KMS-11 (cell line): ENCODE measurements at regions not wholly inside any gene's neighbourhood (a gene's known extent, or its start where the extent isn't known, plus 50 kb on each side); places are given as distances from the start of the nearest gene placed in this dataset.

Source experiments
- H2AFZ ChIP-seq: fragments of 200-600 bp; sonication (generic); 2 replicates; pipeline ENCODE4 v1.6.1; 2016; ENCODE audit warnings: antibody characterized with exemption, mixed run types, low read depth
- H3K27ac ChIP-seq: fragments of 200-600 bp; sonication (generic); 2 replicates; pipeline ENCODE4 v1.6.1; 2016; ENCODE audit warnings: mild to moderate bottlenecking, mixed run types
- H3K27me3 ChIP-seq: fragments of 200-600 bp; sonication (generic); 2 replicates; pipeline ENCODE4 v1.6.1; 2017; ENCODE audit warnings: mild to moderate bottlenecking, low read depth, mixed run types, moderate library complexity; ENCODE audit not compliant: insufficient read depth
- H3K36me3 ChIP-seq: fragments of 200-600 bp; sonication (generic); 2 replicates; pipeline ENCODE4 v1.6.1; 2017; ENCODE audit warnings: mild to moderate bottlenecking, mixed run types; ENCODE audit not compliant: insufficient read depth
- H3K4me1 ChIP-seq: fragments of 200-600 bp; sonication (generic); 2 replicates; pipeline ENCODE4 v1.6.1; 2016; ENCODE audit warnings: mild to moderate bottlenecking, low read depth, mixed run types; ENCODE audit not compliant: poor library complexity, severe bottlenecking
- H3K4me2 ChIP-seq: fragments of 200-600 bp; sonication (generic); 2 replicates; pipeline ENCODE4 v1.7.0; 2016; ENCODE audit warnings: mild to moderate bottlenecking, mixed run types
- H3K4me3 ChIP-seq: fragments of 200-600 bp; sonication (generic); IDR thresholded peaks from 2 replicates; pipeline ENCODE4 v1.6.1; 2017; ENCODE audit warnings: low read depth, low read length, mixed read lengths; ENCODE audit not compliant: insufficient read depth
- H3K79me2 ChIP-seq: fragments of 200-600 bp; sonication (generic); 2 replicates; pipeline ENCODE4 v1.6.1; 2016; ENCODE audit warnings: low read depth, mixed run types; ENCODE audit not compliant: insufficient read depth
- H3K9ac ChIP-seq: fragments of 200-600 bp; sonication (generic); 2 replicates; pipeline ENCODE4 v1.6.1; 2016; ENCODE audit warnings: mild to moderate bottlenecking, mixed run types
- H4K20me1 ChIP-seq: fragments of 200-600 bp; sonication (generic); 2 replicates; pipeline ENCODE4 v1.6.1; 2016; ENCODE audit warnings: mild to moderate bottlenecking, mixed run types; ENCODE audit not compliant: insufficient read depth
- CTCF ChIP-seq: fragments of 200-600 bp; sonication (generic); conservative IDR thresholded peaks from 2 replicates; pipeline ENCODE4 v1.6.1; 2017; ENCODE audit warnings: low read depth, mild to moderate bottlenecking, antibody characterized with exemption, low read length, moderate library complexity, mixed read lengths

- H3K4me2 ChIP-seq = no peak overlapping the region
- H3K4me3 ChIP-seq = no peak overlapping the region
- H3K9ac ChIP-seq = no peak overlapping the region
- TF ChIP-seq CTCF = no peak
- H2AFZ ChIP-seq = no peak overlapping the region
- H3K36me3 ChIP-seq = no peaks in the 10 kb centered on the region
- no peaks in the 10 kb centered on the region for H3K4me1 ChIP-seq
- no peaks in the 10 kb centered on the region for H3K27me3 ChIP-seq
- no peaks in the 10 kb centered on the region for H4K20me1 ChIP-seq
- no peaks in the 10 kb centered on the region for H3K79me2 ChIP-seq
- H3K27ac ChIP-seq = no peak overlapping the region
These were observed 269.9 kb downstream of the MEF2C start for GRCh38 chr5:88613051-88613450.

GRCh38 chr5:88610586-88610985 is 272.4 kb downstream of the MEF2C start:
- no peaks in the 10 kb centered on the region for H3K79me2 ChIP-seq
- H3K4me1 ChIP-seq = no peaks in the 10 kb centered on the region
- no peaks in the 10 kb centered on the region for H4K20me1 ChIP-seq
- no peak overlapping the region for H3K9ac ChIP-seq
- no peak overlapping the region for H3K4me3 ChIP-seq
- H3K27ac ChIP-seq = no peak overlapping the region
- H3K36me3 ChIP-seq = no peaks in the 10 kb centered on the region
- TF ChIP-seq CTCF = no peak
- H3K4me2 ChIP-seq = no peak overlapping the region
- no peak overlapping the region for H2AFZ ChIP-seq
- no peaks in the 10 kb centered on the region for H3K27me3 ChIP-seq

GRCh38 chr5:88607492-88607891 is 275.5 kb downstream of the MEF2C start:
- H3K4me1 ChIP-seq = no peaks in the 10 kb centered on the region
- H3K36me3 ChIP-seq = no peaks in the 10 kb centered on the region

GRCh38 chr5:88606626-88607025 is 276.4 kb downstream of the MEF2C start:
- TF ChIP-seq CTCF = no peak
- H3K27me3 ChIP-seq = no peaks in the 10 kb centered on the region
- H3K9ac ChIP-seq = no peak overlapping the region
- H3K79me2 ChIP-seq = no peaks in the 10 kb centered on the region
- no peak overlapping the region for H3K4me3 ChIP-seq
- H3K4me1 ChIP-seq = no peaks in the 10 kb centered on the region
- H2AFZ ChIP-seq = no peak overlapping the region
- no peak overlapping the region for H3K27ac ChIP-seq
- H3K36me3 ChIP-seq = no peaks in the 10 kb centered on the region
- no peak overlapping the region for H3K4me2 ChIP-seq
- H4K20me1 ChIP-seq = no peaks in the 10 kb centered on the region

More at GRCh38 chr5:88607492-88607891, 275.5 kb downstream of the MEF2C start:
- Histone ChIP-seq H3K79me2 (no peaks in the 10 kb centered on the region), H3K27me3 (no peaks in the 10 kb centered on the region), H3K4me2 (no peak overlapping the region), H4K20me1 (no peaks in the 10 kb centered on the region), H3K9ac (no peak overlapping the region), H3K27ac (no peak overlapping the region), H3K4me3 (no peak overlapping the region), H2AFZ (no peak overlapping the region)
- no peak for TF ChIP-seq CTCF
